ENCODE measurements at regions not wholly inside any gene's neighbourhood (a gene's known extent, or its start where the extent isn't known, plus 50 kb on each side); places are given as distances from the start of the nearest gene placed in this dataset.
A peak's percentile ranks its signal among the peaks of the same experiment; 100 is the strongest.

DNA sequence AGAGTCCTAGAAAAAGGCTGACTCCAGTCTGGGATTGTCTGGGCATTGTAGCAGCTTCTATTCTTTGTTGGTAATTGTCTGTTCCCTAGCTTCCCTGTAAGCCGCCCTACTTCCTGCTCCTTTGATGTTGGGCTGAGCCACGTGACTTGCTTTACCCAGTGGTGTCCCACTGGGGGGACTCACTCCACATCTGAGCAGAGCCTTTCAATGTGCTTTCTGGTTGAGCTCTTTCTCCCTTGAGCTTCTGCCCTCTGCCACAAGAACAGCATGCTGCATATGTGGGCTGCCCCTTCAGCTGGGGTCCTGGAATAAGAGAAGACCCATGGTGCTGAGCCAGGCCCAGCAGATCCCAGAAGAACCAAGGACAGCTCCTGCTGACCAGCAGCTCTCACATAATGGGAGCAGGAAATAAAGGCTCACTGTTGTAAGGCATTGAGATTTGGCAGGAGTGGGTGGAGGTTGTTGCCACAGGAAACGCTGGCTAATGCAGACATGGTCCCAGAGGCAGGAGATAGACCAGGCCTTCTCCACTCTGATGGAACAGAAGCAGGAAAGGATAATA, 276.3 kb upstream of the GJB5 start:
- no peaks in the 10 kb centered on the region for H3K36me3 Mint-ChIP-seq (ENCODE audit: low read depth)
- no peak for ATAC-seq
- DNase-seq, result no peak
- no peak overlapping the region for H3K27ac Mint-ChIP-seq
- no peaks in the 10 kb centered on the region for H3K4me1 Mint-ChIP-seq (ENCODE audit: low read depth)
- H3K9me3 Mint-ChIP-seq (ENCODE audit: insufficient read depth), result no peaks in the 10 kb centered on the region
- POLR2A ChIA-PET, result no interaction called here
- CTCF ChIA-PET, result no interaction called here
- no peak overlapping the region for H3K4me3 Mint-ChIP-seq
- peaks cover 3% of the 10 kb centered on the region for H3K27me3 Mint-ChIP-seq (ENCODE audit: low read depth)

DNA sequence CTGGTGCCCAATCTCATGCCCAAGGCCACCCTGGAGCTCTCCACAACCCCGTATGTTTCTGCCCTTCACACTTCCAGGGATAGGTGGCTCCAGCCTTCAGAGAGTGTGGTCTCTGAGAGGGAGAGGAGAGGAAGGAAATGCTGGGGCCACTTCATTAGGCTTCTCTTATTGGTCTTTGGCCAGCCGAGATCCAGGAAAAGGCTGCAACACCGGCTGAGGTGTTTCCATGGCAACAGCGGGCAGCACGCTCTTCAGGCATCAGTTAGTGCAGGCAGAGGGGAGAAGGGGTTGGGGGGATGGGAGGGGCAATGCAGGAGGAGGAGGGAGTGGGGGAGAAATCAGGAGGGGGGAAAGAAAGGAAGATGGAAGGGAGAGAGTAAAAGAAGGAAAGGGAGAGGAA, 275.1 kb upstream of the GJB5 start:
- DNase-seq (no peak), ATAC-seq (no peak)
- no peaks in the 10 kb centered on the region for H3K9me3 Mint-ChIP-seq (ENCODE audit: insufficient read depth)
- H3K4me1 Mint-ChIP-seq (ENCODE audit: low read depth), result no peaks in the 10 kb centered on the region
- CTCF ChIA-PET, result no interaction called here
- no peak overlapping the region for H3K4me3 Mint-ChIP-seq
- H3K27me3 Mint-ChIP-seq (ENCODE audit: low read depth), result peaks cover 3% of the 10 kb centered on the region
- H3K27ac Mint-ChIP-seq, result no peak overlapping the region
- POLR2A ChIA-PET, result no interaction called here
- no peaks in the 10 kb centered on the region for H3K36me3 Mint-ChIP-seq (ENCODE audit: low read depth)

DNA sequence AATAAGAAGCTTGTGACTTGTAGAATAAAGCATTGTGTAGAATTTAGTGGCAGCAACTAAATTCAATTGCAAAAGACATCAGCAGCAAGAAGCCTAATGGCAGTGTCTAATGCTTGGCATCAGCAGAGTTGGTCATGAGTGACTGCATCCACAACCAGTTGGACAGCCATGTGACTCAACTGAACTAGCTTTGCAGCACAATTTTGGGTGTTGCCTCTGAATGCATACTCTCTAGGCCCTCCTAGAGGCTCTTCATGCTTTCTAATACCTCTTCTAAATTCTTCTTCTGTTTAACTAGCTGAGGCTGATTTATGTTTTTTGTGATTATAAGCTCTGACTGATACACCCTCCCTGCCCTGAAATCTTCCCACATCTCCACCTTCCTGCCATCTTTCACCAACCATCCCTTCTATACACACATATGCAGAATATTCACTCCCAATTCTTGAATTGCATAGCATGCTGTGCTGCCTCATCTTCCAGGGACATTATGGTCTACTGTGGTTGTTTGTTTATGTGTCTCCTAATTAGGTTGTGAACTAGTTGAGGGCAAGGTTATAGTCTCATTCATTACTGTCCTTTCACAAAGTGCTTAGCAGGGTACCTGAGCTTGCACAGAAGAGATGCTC, 266.7 kb upstream of the GJB5 start:
- ATAC-seq (no peak), DNase-seq (no peak)
- Mint-ChIP-seq H3K27me3 (ENCODE audit: low read depth) (no peaks in the 10 kb centered on the region), H3K4me1 (ENCODE audit: low read depth) (no peaks in the 10 kb centered on the region), H3K9me3 (ENCODE audit: insufficient read depth) (peaks cover 10% of the 10 kb centered on the region), H3K4me3 (no peak overlapping the region), H3K36me3 (ENCODE audit: low read depth) (no peaks in the 10 kb centered on the region), H3K27ac (no peak overlapping the region)
- ChIA-PET POLR2A (no interaction called here), CTCF (no interaction called here)

DNA sequence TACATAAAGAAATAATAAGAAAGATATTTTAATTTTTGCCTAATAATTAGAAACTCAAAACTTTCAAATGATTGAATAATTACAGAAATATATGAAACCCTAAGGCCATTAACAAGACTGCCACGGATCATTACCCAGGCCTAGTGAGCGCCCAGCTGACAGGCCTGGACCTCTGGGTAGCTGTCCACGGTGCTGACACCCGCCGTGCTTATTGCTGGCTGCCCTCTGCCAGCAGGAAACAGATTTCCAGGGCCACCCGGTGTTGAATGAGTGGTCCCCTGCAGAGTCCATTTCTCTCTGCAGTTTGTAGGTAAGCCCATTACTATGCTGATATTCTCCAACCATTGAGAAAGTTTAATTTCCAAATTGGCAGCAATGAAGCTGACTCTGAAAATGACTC, 254.4 kb upstream of the GJB5 start:
- ChIA-PET POLR2A (no interaction called here), CTCF (no interaction called here)
- Mint-ChIP-seq H3K9me3 (ENCODE audit: insufficient read depth) (no peaks in the 10 kb centered on the region), H3K27ac (no peak overlapping the region), H3K27me3 (ENCODE audit: low read depth) (no peaks in the 10 kb centered on the region), H3K4me3 (no peak overlapping the region), H3K4me1 (ENCODE audit: low read depth) (no peaks in the 10 kb centered on the region), H3K36me3 (ENCODE audit: low read depth) (no peaks in the 10 kb centered on the region)
- DNase-seq, result peak; percentile 27
- ATAC-seq, result no peak

DNA sequence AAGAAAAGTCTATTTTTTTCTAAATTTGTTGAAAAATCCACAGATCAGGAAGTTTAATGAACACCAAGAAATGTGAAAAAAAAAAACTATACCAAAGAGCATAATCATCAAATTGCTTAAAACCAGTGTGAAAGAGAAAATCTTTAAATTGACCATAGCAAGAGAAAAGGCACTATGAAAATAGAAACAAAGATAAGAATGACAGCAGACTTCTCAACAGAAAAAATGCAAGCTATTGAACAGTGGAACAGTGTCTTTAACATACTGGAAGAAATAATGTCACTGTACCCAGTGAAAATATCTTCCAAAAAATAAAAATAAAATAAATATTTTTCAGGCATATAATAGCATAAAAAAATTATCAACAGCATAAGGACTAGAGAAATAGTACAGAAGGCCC, 243.0 kb upstream of the GJB5 start:
- POLR2A ChIA-PET, result no interaction called here

DNA sequence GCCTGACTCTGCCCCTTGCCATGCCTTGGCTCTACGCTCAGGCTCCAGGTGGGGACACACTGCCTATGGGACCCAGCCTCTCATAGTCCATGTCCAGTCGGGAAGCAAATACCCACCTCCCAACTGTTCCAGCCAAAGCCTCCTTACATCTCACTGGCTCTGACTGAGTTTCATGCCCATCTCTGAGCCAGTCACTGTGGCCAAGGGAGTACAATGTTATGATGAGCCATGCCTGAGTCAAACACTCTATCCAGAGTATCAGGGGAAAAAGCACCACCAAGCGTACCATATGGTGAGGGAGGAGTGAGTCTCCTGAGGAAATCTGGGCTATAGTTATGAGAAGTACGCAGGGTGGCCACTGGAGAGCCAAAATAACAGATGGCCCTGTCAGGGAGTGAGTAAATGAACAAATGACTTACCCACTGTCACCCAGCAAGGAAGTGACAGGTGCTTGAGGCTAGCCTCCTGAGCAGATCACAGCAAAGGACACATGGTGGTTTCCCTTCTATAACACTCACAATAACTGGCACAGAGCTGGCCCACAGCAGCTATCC, 236.6 kb upstream of the GJB5 start:
- H3K9me3 Mint-ChIP-seq (ENCODE audit: insufficient read depth), result no peaks in the 10 kb centered on the region
- H3K27me3 Mint-ChIP-seq (ENCODE audit: low read depth), result no peaks in the 10 kb centered on the region
- ChIA-PET CTCF (no interaction called here), POLR2A (no interaction called here)
- no peak overlapping the region for H3K4me3 Mint-ChIP-seq
- ATAC-seq (no peak), DNase-seq (no peak)
- H3K4me1 Mint-ChIP-seq (ENCODE audit: low read depth), result no peaks in the 10 kb centered on the region
- no peaks in the 10 kb centered on the region for H3K36me3 Mint-ChIP-seq (ENCODE audit: low read depth)
- no peak overlapping the region for H3K27ac Mint-ChIP-seq

More for the DNA sequence above, 243.0 kb upstream of the GJB5 start:
- DNase-seq (no peak), ATAC-seq (no peak)
- Mint-ChIP-seq H3K27me3 (ENCODE audit: low read depth) (no peaks in the 10 kb centered on the region), H3K4me1 (ENCODE audit: low read depth) (no peaks in the 10 kb centered on the region), H3K4me3 (no peak overlapping the region), H3K36me3 (ENCODE audit: low read depth) (no peaks in the 10 kb centered on the region), H3K27ac (no peak overlapping the region), H3K9me3 (ENCODE audit: insufficient read depth) (peaks cover 7% of the 10 kb centered on the region)
- CTCF ChIA-PET, result no interaction called here

DNA sequence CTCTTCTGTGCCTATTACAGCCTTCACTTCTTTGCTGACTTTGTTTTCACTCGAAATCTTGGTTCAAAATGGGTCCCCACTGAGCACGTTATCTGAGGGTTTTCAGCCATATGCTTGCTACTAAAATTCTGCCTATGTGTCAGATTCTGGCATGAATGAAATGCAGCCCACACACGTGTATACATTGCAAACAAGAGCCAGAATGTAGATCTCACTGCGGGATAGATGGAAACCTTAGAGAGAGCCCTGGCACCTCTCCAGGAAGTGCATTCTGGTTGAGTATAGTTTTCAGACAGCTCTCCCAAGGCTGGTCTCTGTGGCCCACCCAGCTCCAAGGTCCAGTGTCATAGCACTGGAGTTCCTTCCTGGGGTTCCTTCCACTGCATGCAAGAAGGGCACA, 234.7 kb upstream of the GJB5 start:
- ATAC-seq, result no peak
- Mint-ChIP-seq H3K27me3 (ENCODE audit: low read depth) (no peaks in the 10 kb centered on the region), H3K4me1 (ENCODE audit: low read depth) (no peaks in the 10 kb centered on the region), H3K36me3 (ENCODE audit: low read depth) (no peaks in the 10 kb centered on the region), H3K27ac (no peak overlapping the region), H3K4me3 (no peak overlapping the region), H3K9me3 (ENCODE audit: insufficient read depth) (no peaks in the 10 kb centered on the region)
- ChIA-PET POLR2A (no interaction called here), CTCF (no interaction called here)
- no peak for DNase-seq

DNA sequence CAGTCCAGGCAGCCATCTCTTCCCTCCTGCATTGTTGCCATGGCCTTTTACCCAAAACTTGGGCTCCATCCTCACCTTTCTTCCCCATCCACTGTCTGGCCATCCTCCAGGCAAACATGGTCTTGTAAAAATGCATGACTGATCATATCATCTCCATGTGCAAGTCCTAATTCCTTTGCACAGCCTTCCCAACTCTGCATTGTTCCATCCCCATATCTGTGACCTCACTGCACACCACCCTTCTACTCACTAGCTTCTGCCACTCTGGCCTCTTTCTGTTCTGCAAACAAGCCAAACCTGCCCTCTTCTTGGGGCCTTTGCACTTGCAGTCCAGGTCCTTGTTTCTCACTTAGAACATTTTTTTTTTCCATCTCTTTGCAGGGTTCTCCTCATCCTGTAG, 230.1 kb upstream of the GJB5 start:
- Mint-ChIP-seq H3K4me3 (no peak overlapping the region), H3K27ac (no peak overlapping the region), H3K27me3 (ENCODE audit: low read depth) (peaks cover 4% of the 10 kb centered on the region), H3K36me3 (ENCODE audit: low read depth) (no peaks in the 10 kb centered on the region), H3K9me3 (ENCODE audit: insufficient read depth) (no peaks in the 10 kb centered on the region), H3K4me1 (ENCODE audit: low read depth) (no peaks in the 10 kb centered on the region)
- ChIA-PET POLR2A (no interaction called here), CTCF (no interaction called here)
- no peak for DNase-seq
- ATAC-seq, result no peak

DNA sequence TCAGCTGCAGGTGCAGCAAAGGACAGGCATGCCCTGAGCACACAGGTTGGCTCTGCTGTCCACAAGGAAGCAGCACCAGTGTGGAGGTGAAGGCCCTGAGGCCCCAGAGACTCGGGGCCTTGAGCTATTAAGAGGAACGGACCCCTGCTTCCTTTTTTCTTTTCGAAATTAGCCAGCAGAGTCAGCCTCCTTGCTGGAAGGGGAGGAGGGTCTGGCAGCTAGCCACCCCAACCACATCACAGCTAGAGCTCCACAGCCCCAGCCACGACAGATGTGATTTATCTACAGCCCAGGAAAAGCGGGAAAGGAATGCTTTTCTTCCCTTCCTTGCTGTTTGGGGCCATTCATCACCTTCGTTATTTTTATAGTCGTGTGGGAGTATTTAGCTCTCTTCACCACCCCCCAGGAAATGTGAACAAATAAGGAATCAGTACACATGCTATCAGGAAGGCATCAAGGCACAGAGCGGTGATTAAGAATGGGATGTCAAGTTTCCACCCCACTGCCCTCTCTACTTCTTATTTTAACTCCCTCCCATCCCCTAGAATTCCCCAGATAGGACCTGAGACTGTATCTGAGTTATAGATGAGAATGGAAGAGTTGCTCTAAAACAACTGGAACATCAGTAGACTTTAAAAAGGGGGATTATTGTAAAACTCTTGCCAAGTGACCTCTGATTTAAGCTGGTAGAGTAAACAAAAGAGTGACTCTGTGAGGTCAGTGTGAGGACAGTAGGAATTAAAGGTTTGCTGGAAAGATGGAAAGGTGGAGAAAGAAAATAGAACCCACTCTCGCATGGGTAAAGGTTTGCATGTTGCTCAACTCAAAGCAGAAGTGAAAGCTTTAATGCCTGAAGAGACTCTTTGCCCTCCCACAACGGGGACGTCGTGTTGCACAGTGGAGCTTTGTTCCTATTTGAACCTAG, 224.7 kb upstream of the GJB5 start:
- DNase-seq (no peak), ATAC-seq (no peak)
- Mint-ChIP-seq H3K27ac (no peak overlapping the region), H3K9me3 (ENCODE audit: insufficient read depth) (no peaks in the 10 kb centered on the region), H3K4me1 (ENCODE audit: low read depth) (no peaks in the 10 kb centered on the region), H3K27me3 (ENCODE audit: low read depth) (peaks cover 10% of the 10 kb centered on the region), H3K36me3 (ENCODE audit: low read depth) (no peaks in the 10 kb centered on the region), H3K4me3 (no peak overlapping the region)
- CTCF ChIA-PET, result interaction anchor here (1.0 kb wide), 1 partner anchor 24 kb away, joined by 3 read pairs; no protein-coding TSS in a partner anchor
- POLR2A ChIA-PET, result no interaction called here

DNA sequence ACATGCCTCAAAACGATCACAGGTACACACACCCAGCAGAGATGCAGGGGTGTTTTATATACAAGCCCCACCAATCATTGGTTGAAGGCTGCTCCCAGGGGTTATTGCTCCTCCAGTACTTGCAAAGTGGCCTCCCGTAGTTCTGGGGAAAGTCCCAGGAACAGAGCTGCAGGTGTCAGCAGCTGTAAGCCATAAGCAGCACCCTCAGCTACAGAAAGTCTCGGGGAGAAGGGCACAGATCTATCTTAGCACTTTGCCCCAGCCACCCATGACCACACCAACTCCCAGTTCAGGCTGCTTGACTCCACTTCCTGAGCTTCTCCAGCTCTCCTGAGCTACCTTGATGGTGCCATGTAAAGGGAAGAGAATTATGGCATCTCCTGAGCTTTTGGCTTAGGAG, 222.7 kb upstream of the GJB5 start:
- H3K36me3 Mint-ChIP-seq (ENCODE audit: low read depth), result no peaks in the 10 kb centered on the region
- H3K9me3 Mint-ChIP-seq (ENCODE audit: insufficient read depth), result no peaks in the 10 kb centered on the region
- no peak overlapping the region for H3K27ac Mint-ChIP-seq
- POLR2A ChIA-PET, result interaction anchor here (0.6 kb wide), 1 partner anchor 612 kb away, joined by 3 read pairs; no protein-coding TSS in a partner anchor
- CTCF ChIA-PET, result no interaction called here
- no peak for ATAC-seq
- H3K27me3 Mint-ChIP-seq (ENCODE audit: low read depth), result peaks cover 10% of the 10 kb centered on the region
- H3K4me1 Mint-ChIP-seq (ENCODE audit: low read depth), result no peaks in the 10 kb centered on the region
- H3K4me3 Mint-ChIP-seq, result no peak overlapping the region
- no peak for DNase-seq

DNA sequence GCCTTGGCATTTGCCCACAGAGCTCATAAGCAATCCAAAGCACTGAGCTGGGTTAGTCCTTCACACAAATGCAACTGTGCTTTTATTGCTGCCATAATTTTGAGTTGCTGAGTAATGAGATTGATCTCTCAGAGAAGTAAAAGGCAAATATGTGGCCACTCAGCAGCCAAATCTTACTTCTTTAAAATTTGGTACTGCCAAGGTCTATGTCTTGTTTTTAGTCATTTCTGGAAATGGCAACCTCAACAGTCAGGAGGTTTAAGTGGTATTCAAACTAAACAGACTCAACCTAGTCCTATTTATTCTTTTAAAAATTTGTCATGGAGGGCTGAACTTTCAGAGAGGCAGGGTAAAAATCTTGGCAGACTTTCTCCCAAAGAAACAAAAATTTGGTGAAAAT, 216.4 kb upstream of the GJB5 start:
- POLR2A ChIA-PET, result no interaction called here
- ATAC-seq (no peak), DNase-seq (no peak)
- Mint-ChIP-seq H3K27me3 (ENCODE audit: low read depth) (no peaks in the 10 kb centered on the region), H3K4me1 (ENCODE audit: low read depth) (no peaks in the 10 kb centered on the region), H3K36me3 (ENCODE audit: low read depth) (no peaks in the 10 kb centered on the region), H3K4me3 (no peak overlapping the region), H3K27ac (no peak overlapping the region), H3K9me3 (ENCODE audit: insufficient read depth) (no peaks in the 10 kb centered on the region)
- CTCF ChIA-PET, result no interaction called here

DNA sequence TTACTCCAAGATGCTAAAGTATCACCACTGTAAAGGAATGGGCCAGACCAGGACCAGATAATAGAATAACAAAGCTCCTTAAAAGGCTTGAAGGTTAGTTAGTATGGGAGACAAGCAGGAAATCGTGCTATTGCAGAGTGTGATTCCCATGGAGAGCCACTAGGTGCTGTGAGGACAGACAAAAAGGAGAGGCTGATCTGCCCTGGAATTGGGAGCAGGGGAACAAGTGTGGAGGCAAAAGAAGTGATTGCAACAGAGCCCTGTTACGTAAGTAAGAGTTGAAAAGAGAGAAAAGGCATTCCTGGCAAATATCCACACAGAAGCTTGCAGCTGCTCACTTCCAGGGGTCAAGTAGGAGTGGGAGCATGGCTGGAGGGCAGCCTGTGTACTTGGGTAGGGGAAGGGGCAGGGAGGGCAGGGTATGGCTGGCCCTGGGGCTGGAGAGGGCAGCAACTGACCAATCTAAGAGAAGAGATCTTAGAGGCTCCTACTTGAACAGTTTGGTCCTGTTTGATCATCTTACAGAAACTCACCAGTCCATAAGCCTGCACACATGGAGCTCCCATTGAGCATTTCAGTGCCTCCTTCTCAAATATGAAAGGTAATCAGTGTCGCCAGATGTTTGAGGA, 207.7 kb upstream of the GJB5 start:
- Mint-ChIP-seq H3K36me3 (ENCODE audit: low read depth) (no peaks in the 10 kb centered on the region), H3K27ac (no peak overlapping the region), H3K27me3 (ENCODE audit: low read depth) (peaks cover 4% of the 10 kb centered on the region), H3K4me1 (ENCODE audit: low read depth) (no peaks in the 10 kb centered on the region), H3K9me3 (ENCODE audit: insufficient read depth) (no peaks in the 10 kb centered on the region), H3K4me3 (no peak overlapping the region)
- ATAC-seq, result no peak
- DNase-seq, result no peak
- POLR2A ChIA-PET, result no interaction called here
- CTCF ChIA-PET, result no interaction called here
